ENCODE measurements at regions not wholly inside any gene's neighbourhood (a gene's known extent, or its start where the extent isn't known, plus 50 kb on each side); places are given as distances from the start of the nearest gene placed in this dataset.
"Not testable (repeated sequence)": the region's sequence is repeated elsewhere in the genome, so short reads cannot be mapped to it uniquely, and the experiment has no call there.

DNA sequence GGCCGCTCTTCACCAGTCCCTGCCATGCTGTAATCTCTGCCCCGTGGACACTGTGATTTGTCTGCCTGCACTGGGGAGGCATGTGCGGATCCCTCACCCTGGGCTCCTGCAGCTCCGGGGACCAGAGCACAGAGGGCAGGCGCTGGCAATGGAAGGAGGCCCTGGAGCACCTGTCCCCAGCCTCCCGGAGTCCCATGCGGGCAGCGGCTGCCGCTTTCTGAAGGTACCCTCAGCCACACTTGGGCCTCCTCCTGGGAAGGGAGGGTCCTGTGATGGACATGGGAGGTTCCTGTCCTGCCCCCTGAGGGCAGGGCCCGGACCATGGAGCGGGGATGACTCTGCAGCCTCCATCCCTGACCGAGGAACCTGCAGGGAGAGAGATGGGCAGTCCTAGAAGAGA lies 297.4 kb upstream of the SFSWAP start (continued):
- TF ChIP-seq, protein P1, sequence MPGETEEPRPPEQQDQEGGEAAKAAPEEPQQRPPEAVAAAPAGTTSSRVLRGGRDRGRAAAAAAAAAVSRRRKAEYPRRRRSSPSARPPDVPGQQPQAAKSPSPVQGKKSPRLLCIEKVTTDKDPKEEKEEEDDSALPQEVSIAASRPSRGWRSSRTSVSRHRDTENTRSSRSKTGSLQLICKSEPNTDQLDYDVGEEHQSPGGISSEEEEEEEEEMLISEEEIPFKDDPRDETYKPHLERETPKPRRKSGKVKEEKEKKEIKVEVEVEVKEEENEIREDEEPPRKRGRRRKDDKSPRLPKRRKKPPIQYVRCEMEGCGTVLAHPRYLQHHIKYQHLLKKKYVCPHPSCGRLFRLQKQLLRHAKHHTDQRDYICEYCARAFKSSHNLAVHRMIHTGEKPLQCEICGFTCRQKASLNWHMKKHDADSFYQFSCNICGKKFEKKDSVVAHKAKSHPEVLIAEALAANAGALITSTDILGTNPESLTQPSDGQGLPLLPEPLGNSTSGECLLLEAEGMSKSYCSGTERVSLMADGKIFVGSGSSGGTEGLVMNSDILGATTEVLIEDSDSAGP (CRISPR knock-in tag; IDR thresholded peaks at IDR 0.05): no peak
- TF ChIP-seq MBD2 (IDR thresholded peaks at IDR 0.05; ENCODE audit: borderline replicate concordance, low read depth): no peak
- no peak for TF ChIP-seq ZNF695 (CRISPR knock-in tag; IDR thresholded peaks at IDR 0.05)
- no peak for TF ChIP-seq GABPB1 (CRISPR knock-in tag; IDR thresholded peaks at IDR 0.05)
- TF ChIP-seq POU5F1 (IDR thresholded peaks at IDR 0.05; ENCODE audit: borderline replicate concordance, low read depth, low read length, partially characterized antibody): no peak
- TF ChIP-seq ZNF3 (CRISPR knock-in tag; IDR thresholded peaks at IDR 0.05): no peak
- TF ChIP-seq, protein P2, sequence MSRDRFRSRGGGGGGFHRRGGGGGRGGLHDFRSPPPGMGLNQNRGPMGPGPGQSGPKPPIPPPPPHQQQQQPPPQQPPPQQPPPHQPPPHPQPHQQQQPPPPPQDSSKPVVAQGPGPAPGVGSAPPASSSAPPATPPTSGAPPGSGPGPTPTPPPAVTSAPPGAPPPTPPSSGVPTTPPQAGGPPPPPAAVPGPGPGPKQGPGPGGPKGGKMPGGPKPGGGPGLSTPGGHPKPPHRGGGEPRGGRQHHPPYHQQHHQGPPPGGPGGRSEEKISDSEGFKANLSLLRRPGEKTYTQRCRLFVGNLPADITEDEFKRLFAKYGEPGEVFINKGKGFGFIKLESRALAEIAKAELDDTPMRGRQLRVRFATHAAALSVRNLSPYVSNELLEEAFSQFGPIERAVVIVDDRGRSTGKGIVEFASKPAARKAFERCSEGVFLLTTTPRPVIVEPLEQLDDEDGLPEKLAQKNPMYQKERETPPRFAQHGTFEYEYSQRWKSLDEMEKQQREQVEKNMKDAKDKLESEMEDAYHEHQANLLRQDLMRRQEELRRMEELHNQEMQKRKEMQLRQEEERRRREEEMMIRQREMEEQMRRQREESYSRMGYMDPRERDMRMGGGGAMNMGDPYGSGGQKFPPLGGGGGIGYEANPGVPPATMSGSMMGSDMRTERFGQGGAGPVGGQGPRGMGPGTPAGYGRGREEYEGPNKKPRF (IDR thresholded peaks at IDR 0.05; ENCODE audit: low read depth, low read length): no peak
- no peak for TF ChIP-seq ZC3H8 (IDR thresholded peaks at IDR 0.05)
- no peak for TF ChIP-seq ZZZ3 (IDR thresholded peaks at IDR 0.05)

DNA sequence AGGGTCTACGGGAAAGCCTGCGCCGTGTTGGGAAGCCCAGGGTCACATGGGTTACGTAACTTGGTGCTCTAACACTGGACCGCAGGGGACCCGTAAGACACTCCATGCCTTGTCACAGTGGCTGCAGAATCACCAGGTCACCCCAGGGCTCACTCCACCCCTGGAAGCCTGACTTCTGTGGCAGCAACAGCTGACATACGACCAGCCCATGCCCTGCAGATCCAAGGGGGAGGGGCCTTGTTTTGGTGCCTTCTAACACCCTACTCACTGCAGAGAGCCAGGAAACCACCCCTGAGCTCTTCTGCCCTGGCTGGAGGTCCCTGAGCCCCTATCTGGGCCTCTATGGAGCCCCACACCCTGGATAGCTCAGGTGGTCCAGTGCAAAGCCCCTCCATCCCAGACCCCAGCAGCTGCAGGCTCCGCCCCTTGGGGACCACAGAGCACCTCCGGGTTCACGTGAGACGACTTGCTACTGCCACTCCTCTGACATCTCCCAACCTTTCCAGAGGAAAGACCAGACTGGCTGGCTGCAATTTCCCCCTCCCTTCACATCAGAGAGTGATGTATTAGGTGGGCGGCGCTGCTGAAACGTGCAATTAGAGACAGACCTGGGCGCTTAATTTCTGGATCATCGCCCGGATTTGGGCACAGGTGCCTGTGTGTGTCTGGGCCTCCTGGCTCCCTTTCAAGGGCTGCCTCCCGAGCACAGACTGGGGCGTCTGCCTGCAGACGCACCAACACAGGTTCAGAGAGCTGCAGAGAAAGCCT lies 296.6 kb upstream of the SFSWAP start:
- H3K4me1 ChIP-seq (replicated peaks in 1 of 2; ENCODE audit: control insufficient read depth in 2 of 2, insufficient read depth in 2 of 2, low read length in 2 of 2); H3K9ac ChIP-seq (ENCODE audit: insufficient read depth in 1 of 2, low read depth in 2 of 2, low read length in 2 of 2); DNase-seq (ENCODE audit: extremely low read depth in 1 of 4, low spot score in 3 of 4); intact Hi-C loops (cut with micrococcal nuclease); FAIRE-seq; H3K79me2 ChIP-seq (ENCODE audit: control insufficient read depth, insufficient read depth, low read length); ATAC-seq; H3K9me3 ChIP-seq (replicated peaks; ENCODE audit: control insufficient read depth, insufficient read depth, low read depth, low read length); H2AFZ ChIP-seq (ENCODE audit: low read depth, low read length); H4K20me1 ChIP-seq (replicated peaks; ENCODE audit: control insufficient read depth, insufficient read depth, low read length); CTCF ChIA-PET (ENCODE audit: low intra/inter-chr PET ratio); H3K36me3 ChIP-seq (ENCODE audit: control insufficient read depth, insufficient read depth, low read length); H3K9me1 ChIP-seq (ENCODE audit: control insufficient read depth, insufficient read depth, low read length); H3K4me2 ChIP-seq (ENCODE audit: insufficient read depth, low read length); H3K27ac ChIP-seq (ENCODE audit: extremely low read depth, low read depth, low read length); BruUV-seq (replicated peaks); H3K4me3 ChIP-seq; in situ Hi-C loops (cut with MboI): not testable (repeated sequence)
- peaks cover 2 to 25% of the 10 kb centered on the region in 2 experiments; a peak in 2 of 5 replicates for H3K27me3 ChIP-seq (ENCODE audit: control insufficient read depth in 2 of 2, insufficient read depth in 2 of 2, low read length in 2 of 2)
- POLR2A ChIA-PET: interaction anchor here (1.4 kb wide), 1 partner anchor 11 kb away, joined by 3 read pairs; no protein-coding TSS in a partner anchor
- WGBS (ENCODE audit: insufficient coverage, low coverage, missing lambda C conversion rate): 0% methylated on average over 2 of the region's 20 CpGs
